GM23338 (cell line): ENCODE measurements at regions not wholly inside any gene's neighbourhood (a gene's known extent, or its start where the extent isn't known, plus 50 kb on each side); places are given as distances from the start of the nearest gene placed in this dataset.
A peak's percentile ranks its signal among the peaks of the same experiment; 100 is the strongest.

Experiments
- ATAC-seq: fragments of 200-7000 bp; cut with Tn5 transposase; 3 replicates; pipeline ENCODE4 v1.9.1; 2020
- DNase-seq: peaks from one replicate; pipeline ENCODE4 v3.0.0-alpha.2; 2015; ENCODE audit warnings: low spot score
- H2AFZ ChIP-seq: fragments of 200-600 bp; sonication (generic); 2 replicates; pipeline ENCODE4 v1.8.0; 2016; ENCODE audit warnings: antibody characterized with exemption, mild to moderate bottlenecking, moderate library complexity
- H3F3A ChIP-seq: fragments of 200-600 bp; sonication (generic); replicated peaks from 2 replicates; pipeline ENCODE4 v1.8.0; 2017; ENCODE audit warnings: antibody characterized with exemption, mixed run types, low read depth
- H3K27ac ChIP-seq: fragments of 200-600 bp; sonication (generic); 2 replicates; pipeline ENCODE4 v1.6.1; 2016; ENCODE audit warnings: low read depth
- H3K27me3 ChIP-seq: fragments of 200-600 bp; sonication (generic); 2 replicates; pipeline ENCODE4 v1.8.0; 2016; ENCODE audit warnings: mild to moderate bottlenecking, mixed run types, moderate library complexity; ENCODE audit not compliant: insufficient read depth
- H3K36me3 ChIP-seq: fragments of 200-600 bp; sonication (generic); 2 replicates; pipeline ENCODE4 v1.8.0; 2016; ENCODE audit warnings: mild to moderate bottlenecking; ENCODE audit not compliant: insufficient read depth
- H3K4me1 ChIP-seq: fragments of 200-600 bp; sonication (generic); 2 replicates; pipeline ENCODE4 v1.8.0; 2016; ENCODE audit warnings: mild to moderate bottlenecking, moderate library complexity; ENCODE audit not compliant: insufficient read depth
- H3K4me2 ChIP-seq: fragments of 200-600 bp; sonication (generic); 2 replicates; pipeline ENCODE4 v1.7.1; 2017; ENCODE audit warnings: mixed run types
- H3K4me3 ChIP-seq: fragments of 200-600 bp; sonication (generic); 2 replicates; pipeline ENCODE4 v1.6.1; 2016; ENCODE audit warnings: mixed run types
- H3K79me2 ChIP-seq: fragments of 200-600 bp; sonication (generic); replicated peaks from 2 replicates; pipeline ENCODE4 v1.8.0; 2017; ENCODE audit warnings: mild to moderate bottlenecking; ENCODE audit not compliant: insufficient read depth
- H3K9me2 ChIP-seq: fragments of 200-600 bp; sonication (generic); 2 replicates; pipeline ENCODE4 v1.8.0; 2017; ENCODE audit not compliant: insufficient read depth
- H4K20me1 ChIP-seq: fragments of 200-600 bp; sonication (generic); replicated peaks from 2 replicates; pipeline ENCODE4 v1.8.0; 2017; ENCODE audit warnings: mild to moderate bottlenecking; ENCODE audit not compliant: insufficient read depth
- H3K27ac Mint-ChIP-seq: 2 replicates; pipeline ENCODE4 v1.8.0; 2020; ENCODE audit warnings: inconsistent platforms, mild to moderate bottlenecking, moderate library complexity, mixed read lengths
- H3K27me3 Mint-ChIP-seq: 3 replicates; pipeline ENCODE4 v1.8.0; 2022; ENCODE audit warnings: low read depth, mild to moderate bottlenecking, moderate library complexity, mixed read lengths, inconsistent platforms; ENCODE audit not compliant: insufficient read depth, poor library complexity
- H3K36me3 Mint-ChIP-seq: 3 replicates; pipeline ENCODE4 v1.8.0; 2021; ENCODE audit warnings: low read depth, mild to moderate bottlenecking, inconsistent platforms, moderate library complexity, mixed read lengths
- H3K4me1 Mint-ChIP-seq: 3 replicates; pipeline ENCODE4 v1.8.0; 2020; ENCODE audit warnings: mild to moderate bottlenecking, inconsistent platforms, mixed read lengths
- H3K4me3 Mint-ChIP-seq: 3 replicates; pipeline ENCODE4 v1.8.0; 2021; ENCODE audit warnings: moderate library complexity, mild to moderate bottlenecking, inconsistent platforms, mixed read lengths
- H3K9me3 Mint-ChIP-seq: 3 replicates; pipeline ENCODE4 v1.8.0; 2020; ENCODE audit warnings: moderate library complexity, mild to moderate bottlenecking, inconsistent platforms, mixed read lengths
- CREB1 ChIP-seq: fragments of 250-450 bp; sonication (Bioruptor Pico); IDR thresholded peaks from 2 replicates; pipeline ENCODE4 v1.5.0; 2020; ENCODE audit warnings: low read depth, mild to moderate bottlenecking, moderate library complexity
- EZH2 ChIP-seq: fragments of 200-600 bp; sonication (generic); IDR thresholded peaks from one replicate; pipeline ENCODE4 v1.8.0; 2017; ENCODE audit warnings: antibody characterized with exemption, mild to moderate bottlenecking, low read depth; ENCODE audit not compliant: unreplicated experiment
- EZH2phosphoT487 ChIP-seq: fragments of 200-600 bp; sonication (generic); IDR thresholded peaks from one replicate; pipeline ENCODE4 v1.8.1; 2018; ENCODE audit warnings: antibody characterized with exemption; ENCODE audit not compliant: unreplicated experiment
- JUNB ChIP-seq: IDR thresholded peaks from one replicate; pipeline ENCODE4 v1.6.1; 2016; ENCODE audit warnings: antibody characterized with exemption; ENCODE audit not compliant: unreplicated experiment
- NANOG ChIP-seq: IDR thresholded peaks from 2 replicates; pipeline ENCODE4 v1.6.1; 2016; ENCODE audit warnings: antibody characterized with exemption, borderline replicate concordance
- POLR2AphosphoS5 ChIP-seq: IDR thresholded peaks from 2 replicates; pipeline ENCODE4 v1.6.1; 2016; ENCODE audit warnings: antibody characterized with exemption, low read depth
- STAT1 ChIP-seq: IDR thresholded peaks from one replicate; pipeline ENCODE4 v1.6.1; 2016; ENCODE audit warnings: antibody characterized with exemption; ENCODE audit not compliant: unreplicated experiment
- ZNF114 ChIP-seq: fragments of 250-450 bp; sonication (Bioruptor Pico); IDR thresholded peaks from 2 replicates; pipeline ENCODE4 v1.5.0; 2020; ENCODE audit warnings: mild to moderate bottlenecking, moderate library complexity
- ZNF331 ChIP-seq: fragments of 250-450 bp; sonication (Bioruptor Pico); IDR thresholded peaks from 2 replicates; pipeline ENCODE4 v1.5.0; 2020; ENCODE audit warnings: low read depth, mild to moderate bottlenecking, moderate library complexity
- TF ChIP-seq, protein P1 (sequence below): IDR thresholded peaks from one replicate; pipeline ENCODE4 v1.6.1; 2018; ENCODE audit warnings: antibody characterized with exemption; ENCODE audit not compliant: unreplicated experiment
- TF ChIP-seq, protein P2 (sequence below): IDR thresholded peaks from 2 replicates; pipeline ENCODE4 v1.6.1; 2016; ENCODE audit warnings: antibody characterized with exemption
- TF ChIP-seq, protein P3 (sequence below), 2 experiments: fragments of 200-600 bp in 1 of 2; sonication (generic) in 1 of 2; conservative IDR thresholded peaks; 2 replicates each; pipeline versions ENCODE4 v1.5.1 to v1.6.1; 2016 to 2017; ENCODE audit warnings: antibody characterized with exemption in 2 of 2, low read depth in 2 of 2, mild to moderate bottlenecking in 2 of 2, moderate library complexity in 1 of 2

DNA sequence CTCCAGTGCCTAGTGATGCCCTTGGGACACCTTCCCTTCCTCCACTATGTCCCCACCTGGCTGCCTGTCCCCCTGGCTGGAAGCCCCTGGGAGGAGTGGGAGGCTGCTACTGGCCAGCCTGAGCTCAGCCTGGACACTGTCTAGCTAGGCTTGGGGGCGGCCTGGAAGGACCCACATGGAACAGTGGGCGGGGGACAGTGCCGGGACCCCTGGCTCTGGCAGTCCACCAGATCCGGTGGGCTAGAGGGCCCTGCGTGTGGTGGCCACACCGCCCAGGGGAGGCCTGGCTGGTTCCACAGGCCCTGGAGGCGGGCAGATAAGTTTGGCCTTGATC lies 388.0 kb upstream of the TNRC6C start:
- no peak for TF ChIP-seq ZNF114
- TF ChIP-seq ZNF331: no peak
- TF ChIP-seq, protein P1, sequence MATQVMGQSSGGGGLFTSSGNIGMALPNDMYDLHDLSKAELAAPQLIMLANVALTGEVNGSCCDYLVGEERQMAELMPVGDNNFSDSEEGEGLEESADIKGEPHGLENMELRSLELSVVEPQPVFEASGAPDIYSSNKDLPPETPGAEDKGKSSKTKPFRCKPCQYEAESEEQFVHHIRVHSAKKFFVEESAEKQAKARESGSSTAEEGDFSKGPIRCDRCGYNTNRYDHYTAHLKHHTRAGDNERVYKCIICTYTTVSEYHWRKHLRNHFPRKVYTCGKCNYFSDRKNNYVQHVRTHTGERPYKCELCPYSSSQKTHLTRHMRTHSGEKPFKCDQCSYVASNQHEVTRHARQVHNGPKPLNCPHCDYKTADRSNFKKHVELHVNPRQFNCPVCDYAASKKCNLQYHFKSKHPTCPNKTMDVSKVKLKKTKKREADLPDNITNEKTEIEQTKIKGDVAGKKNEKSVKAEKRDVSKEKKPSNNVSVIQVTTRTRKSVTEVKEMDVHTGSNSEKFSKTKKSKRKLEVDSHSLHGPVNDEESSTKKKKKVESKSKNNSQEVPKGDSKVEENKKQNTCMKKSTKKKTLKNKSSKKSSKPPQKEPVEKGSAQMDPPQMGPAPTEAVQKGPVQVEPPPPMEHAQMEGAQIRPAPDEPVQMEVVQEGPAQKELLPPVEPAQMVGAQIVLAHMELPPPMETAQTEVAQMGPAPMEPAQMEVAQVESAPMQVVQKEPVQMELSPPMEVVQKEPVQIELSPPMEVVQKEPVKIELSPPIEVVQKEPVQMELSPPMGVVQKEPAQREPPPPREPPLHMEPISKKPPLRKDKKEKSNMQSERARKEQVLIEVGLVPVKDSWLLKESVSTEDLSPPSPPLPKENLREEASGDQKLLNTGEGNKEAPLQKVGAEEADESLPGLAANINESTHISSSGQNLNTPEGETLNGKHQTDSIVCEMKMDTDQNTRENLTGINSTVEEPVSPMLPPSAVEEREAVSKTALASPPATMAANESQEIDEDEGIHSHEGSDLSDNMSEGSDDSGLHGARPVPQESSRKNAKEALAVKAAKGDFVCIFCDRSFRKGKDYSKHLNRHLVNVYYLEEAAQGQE: no peak
- TF ChIP-seq NANOG: no peak
- no peak overlapping the region; the same call in 1 of the 2 replicates for H3K4me2 ChIP-seq
- H3K27me3 Mint-ChIP-seq: peaks cover 14% of the 10 kb centered on the region

DNA sequence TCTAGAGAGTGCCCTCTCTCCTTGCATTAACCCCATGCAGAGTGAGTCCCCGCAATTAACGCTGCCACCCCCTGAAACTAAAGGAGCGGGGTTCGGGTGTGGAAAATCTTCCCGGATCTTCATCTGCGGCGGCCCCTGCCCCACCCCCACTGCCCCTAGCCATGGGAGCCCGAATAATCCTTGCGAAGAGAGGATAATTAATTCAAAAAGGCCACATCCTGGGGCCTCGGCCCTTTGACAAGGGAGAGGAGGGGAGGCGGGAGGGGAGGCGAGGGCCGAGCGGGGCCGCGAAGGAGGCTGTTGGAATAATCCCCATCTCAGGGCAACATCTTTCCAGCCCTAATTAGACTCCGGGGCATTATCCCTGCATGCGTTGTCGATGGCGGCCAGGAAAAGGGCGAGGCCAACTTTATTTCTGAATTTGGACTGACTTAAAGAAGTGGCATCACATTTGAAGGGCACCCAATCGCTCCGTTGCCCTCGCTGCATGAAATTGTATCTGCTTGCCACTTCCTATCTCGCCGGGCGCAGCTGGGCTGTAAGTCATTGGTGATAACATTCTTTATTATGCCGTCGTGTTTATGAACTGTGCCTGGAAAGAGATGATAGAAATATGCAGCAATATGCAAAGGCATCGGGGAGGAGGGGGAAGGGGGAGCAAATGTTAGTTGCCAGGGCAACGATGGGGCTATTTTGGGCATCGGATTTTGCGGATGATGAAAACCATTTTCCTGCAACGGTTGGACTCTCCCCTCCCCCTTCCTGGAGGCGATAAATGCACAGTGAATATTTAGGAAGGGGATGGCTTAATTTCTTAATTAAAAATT lies 387.1 kb upstream of the TNRC6C start:
- Histone ChIP-seq H3K79me2 (no peaks in the 10 kb centered on the region), H3K4me2 (peak overlapping the region; percentile 60), H3K4me3 (peak overlapping the region; percentile 28; the same call in 1 of the 2 replicates), H4K20me1 (no peaks in the 10 kb centered on the region), H3K9me2 (no peaks in the 10 kb centered on the region), H3K27me3 (no peaks in the 10 kb centered on the region), H3K4me1 (peaks cover 15% of the 10 kb centered on the region), H3K27ac (no peak overlapping the region), H3K36me3 (no peaks in the 10 kb centered on the region), H2AFZ (peak overlapping the region; percentile 45), H3F3A (no peaks in the 10 kb centered on the region)
- Mint-ChIP-seq H3K4me3 (peak overlapping the region; percentile 16; the same call in 1 of the 3 replicates), H3K9me3 (no peaks in the 10 kb centered on the region; the same call in 2 of the 3 replicates), H3K4me1 (peaks cover 17% of the 10 kb centered on the region), H3K36me3 (no peaks in the 10 kb centered on the region), H3K27me3 (peaks cover 14% of the 10 kb centered on the region), H3K27ac (no peak overlapping the region)
- ATAC-seq (peak; percentile 63), DNase-seq (peak; percentile 39)
- no peak for TF ChIP-seq JUNB
- TF ChIP-seq, protein P1: no peak
- TF ChIP-seq ZNF331: no peak
- no peak for TF ChIP-seq POLR2AphosphoS5
- TF ChIP-seq EZH2: no peak
- TF ChIP-seq NANOG: no peak
- TF ChIP-seq, protein P2, sequence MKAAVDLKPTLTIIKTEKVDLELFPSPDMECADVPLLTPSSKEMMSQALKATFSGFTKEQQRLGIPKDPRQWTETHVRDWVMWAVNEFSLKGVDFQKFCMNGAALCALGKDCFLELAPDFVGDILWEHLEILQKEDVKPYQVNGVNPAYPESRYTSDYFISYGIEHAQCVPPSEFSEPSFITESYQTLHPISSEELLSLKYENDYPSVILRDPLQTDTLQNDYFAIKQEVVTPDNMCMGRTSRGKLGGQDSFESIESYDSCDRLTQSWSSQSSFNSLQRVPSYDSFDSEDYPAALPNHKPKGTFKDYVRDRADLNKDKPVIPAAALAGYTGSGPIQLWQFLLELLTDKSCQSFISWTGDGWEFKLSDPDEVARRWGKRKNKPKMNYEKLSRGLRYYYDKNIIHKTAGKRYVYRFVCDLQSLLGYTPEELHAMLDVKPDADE: no peak
- TF ChIP-seq STAT1: no peak
- TF ChIP-seq CREB1 (CRISPR knock-in tag): no peak
- TF ChIP-seq, protein P3, sequence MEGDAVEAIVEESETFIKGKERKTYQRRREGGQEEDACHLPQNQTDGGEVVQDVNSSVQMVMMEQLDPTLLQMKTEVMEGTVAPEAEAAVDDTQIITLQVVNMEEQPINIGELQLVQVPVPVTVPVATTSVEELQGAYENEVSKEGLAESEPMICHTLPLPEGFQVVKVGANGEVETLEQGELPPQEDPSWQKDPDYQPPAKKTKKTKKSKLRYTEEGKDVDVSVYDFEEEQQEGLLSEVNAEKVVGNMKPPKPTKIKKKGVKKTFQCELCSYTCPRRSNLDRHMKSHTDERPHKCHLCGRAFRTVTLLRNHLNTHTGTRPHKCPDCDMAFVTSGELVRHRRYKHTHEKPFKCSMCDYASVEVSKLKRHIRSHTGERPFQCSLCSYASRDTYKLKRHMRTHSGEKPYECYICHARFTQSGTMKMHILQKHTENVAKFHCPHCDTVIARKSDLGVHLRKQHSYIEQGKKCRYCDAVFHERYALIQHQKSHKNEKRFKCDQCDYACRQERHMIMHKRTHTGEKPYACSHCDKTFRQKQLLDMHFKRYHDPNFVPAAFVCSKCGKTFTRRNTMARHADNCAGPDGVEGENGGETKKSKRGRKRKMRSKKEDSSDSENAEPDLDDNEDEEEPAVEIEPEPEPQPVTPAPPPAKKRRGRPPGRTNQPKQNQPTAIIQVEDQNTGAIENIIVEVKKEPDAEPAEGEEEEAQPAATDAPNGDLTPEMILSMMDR (conservative IDR thresholded peaks at IDR 0.05; ENCODE audit: low read depth in 2 of 2): no peak
- TF ChIP-seq EZH2phosphoT487: no peak
- no peak for TF ChIP-seq ZNF114

More for the DNA sequence above, 388.0 kb upstream of the TNRC6C start:
- Mint-ChIP-seq H3K36me3 (no peaks in the 10 kb centered on the region), H3K4me1 (peaks cover 17% of the 10 kb centered on the region), H3K9me3 (no peaks in the 10 kb centered on the region; the same call in 2 of the 3 replicates), H3K27ac (no peak overlapping the region), H3K4me3 (no peak overlapping the region)
- no peaks in the 10 kb centered on the region for H4K20me1 ChIP-seq
- no peaks in the 10 kb centered on the region for H3K36me3 ChIP-seq
- no peaks in the 10 kb centered on the region for H3K9me2 ChIP-seq
- no peak overlapping the region for H3K27ac ChIP-seq
- no peak overlapping the region for H3K4me3 ChIP-seq
- H3F3A ChIP-seq: no peaks in the 10 kb centered on the region
- H3K27me3 ChIP-seq: no peaks in the 10 kb centered on the region
- peaks cover 15% of the 10 kb centered on the region for H3K4me1 ChIP-seq
- DNase-seq (no peak), ATAC-seq (no peak)
- peak overlapping the region; percentile 45; the same call in 1 of the 2 replicates for H2AFZ ChIP-seq
- H3K79me2 ChIP-seq: no peaks in the 10 kb centered on the region
